ENCODE measurements at regions not wholly inside any gene's neighbourhood (a gene's known extent, or its start where the extent isn't known, plus 50 kb on each side); places are given as distances from the start of the nearest gene placed in this dataset.

- no peak for TF ChIP-seq CTCF (IDR thresholded peaks at IDR 0.05)
- no peak for TF ChIP-seq RXRA (IDR thresholded peaks at IDR 0.05; ENCODE audit: borderline replicate concordance, low read depth)
- no peak for TF ChIP-seq USF2 (IDR thresholded peaks at IDR 0.05; ENCODE audit: borderline replicate concordance, low read depth, low read length)
These were observed 343.2 kb downstream of the FRK start for GRCh38 chr6:115717472-115717871.

Measured in SK-N-SH (cell line).